Activated T-cell treated with anti-CD3 and anti-CD28 coated beads, Interleukin-2, amount 50 U/mL, for 24 hours (primary cell): ENCODE measurements at regions not wholly inside any gene's neighbourhood (a gene's known extent, or its start where the extent isn't known, plus 50 kb on each side); places are given as distances from the start of the nearest gene placed in this dataset.
"Not testable (repeated sequence)": the region's sequence is repeated elsewhere in the genome, so short reads cannot be mapped to it uniquely, and the experiment has no call there.

ENCODE experiments used
- DNase-seq: peaks from one replicate; pipeline ENCODE4 v3.0.0-alpha.2; 2020
- H3K27ac Mint-ChIP-seq: 2 replicates; pipeline ENCODE4 v1.8.0; 2020; ENCODE audit warnings: mild to moderate bottlenecking, mixed read lengths
- H3K27me3 Mint-ChIP-seq: 2 replicates; pipeline ENCODE4 v1.8.0; 2020; ENCODE audit warnings: mixed read lengths
- H3K36me3 Mint-ChIP-seq: 2 replicates; pipeline ENCODE4 v1.8.0; 2020; ENCODE audit warnings: low read depth, mixed read lengths
- H3K4me1 Mint-ChIP-seq: 2 replicates; pipeline ENCODE4 v1.8.0; 2020; ENCODE audit warnings: low read depth, mixed read lengths
- H3K4me3 Mint-ChIP-seq: 2 replicates; pipeline ENCODE4 v1.8.0; 2020; ENCODE audit warnings: mild to moderate bottlenecking, moderate library complexity, mixed read lengths
- H3K9me3 Mint-ChIP-seq: 2 replicates; pipeline ENCODE4 v1.8.0; 2020; ENCODE audit warnings: mixed read lengths

GRCh38 chr21:16088056-16088455, 358.3 kb downstream of the USP25 start:
- Mint-ChIP-seq H3K27me3 (no peaks in the 10 kb centered on the region), H3K9me3 (no peaks in the 10 kb centered on the region), H3K4me1 (no peaks in the 10 kb centered on the region), H3K27ac (no peak overlapping the region), H3K36me3 (no peaks in the 10 kb centered on the region), H3K4me3 (no peak overlapping the region)
- DNase-seq, result no peak

GRCh38 chr21:16095005-16095404, 365.2 kb downstream of the USP25 start:
- no peak for DNase-seq
- Mint-ChIP-seq H3K4me3 (no peak overlapping the region), H3K36me3 (no peaks in the 10 kb centered on the region), H3K27me3 (no peaks in the 10 kb centered on the region), H3K27ac (no peak overlapping the region), H3K4me1 (no peaks in the 10 kb centered on the region), H3K9me3 (no peaks in the 10 kb centered on the region)

DNA sequence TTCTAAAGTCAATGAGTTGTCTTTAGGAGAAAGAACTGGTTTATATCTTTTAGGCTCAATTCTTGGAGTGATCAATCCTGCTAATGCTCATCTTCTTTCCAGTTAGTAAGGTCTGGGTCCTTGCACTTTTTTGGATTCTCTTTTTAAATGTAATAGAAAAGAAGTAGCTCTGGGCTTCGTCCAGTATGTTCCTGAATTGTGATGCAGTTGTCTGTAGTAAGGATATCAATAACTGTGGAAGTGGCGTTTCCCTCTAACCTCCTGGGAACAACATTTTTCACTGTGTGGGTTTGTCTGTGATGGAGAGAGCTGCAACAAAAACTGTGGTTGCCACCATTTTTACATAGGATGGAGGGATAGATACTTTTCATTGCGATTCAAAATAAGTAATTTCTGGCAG, 367.2 kb downstream of the USP25 start:
- DNase-seq, result no peak
- H3K27me3 Mint-ChIP-seq, result no peaks in the 10 kb centered on the region
- no peak overlapping the region for H3K4me3 Mint-ChIP-seq
- H3K27ac Mint-ChIP-seq, result no peak overlapping the region
- H3K36me3 Mint-ChIP-seq, result no peaks in the 10 kb centered on the region
- H3K4me1 Mint-ChIP-seq, result no peaks in the 10 kb centered on the region
- H3K9me3 Mint-ChIP-seq, result no peaks in the 10 kb centered on the region

- Mint-ChIP-seq H3K27me3 (peaks cover 2% of the 10 kb centered on the region), H3K27ac (no peak overlapping the region), H3K36me3 (no peaks in the 10 kb centered on the region), H3K4me3 (no peak overlapping the region), H3K4me1 (no peaks in the 10 kb centered on the region), H3K9me3 (no peaks in the 10 kb centered on the region)
- no peak for DNase-seq
These were observed 372.3 kb downstream of the USP25 start for GRCh38 chr21:16102113-16102512.

DNA sequence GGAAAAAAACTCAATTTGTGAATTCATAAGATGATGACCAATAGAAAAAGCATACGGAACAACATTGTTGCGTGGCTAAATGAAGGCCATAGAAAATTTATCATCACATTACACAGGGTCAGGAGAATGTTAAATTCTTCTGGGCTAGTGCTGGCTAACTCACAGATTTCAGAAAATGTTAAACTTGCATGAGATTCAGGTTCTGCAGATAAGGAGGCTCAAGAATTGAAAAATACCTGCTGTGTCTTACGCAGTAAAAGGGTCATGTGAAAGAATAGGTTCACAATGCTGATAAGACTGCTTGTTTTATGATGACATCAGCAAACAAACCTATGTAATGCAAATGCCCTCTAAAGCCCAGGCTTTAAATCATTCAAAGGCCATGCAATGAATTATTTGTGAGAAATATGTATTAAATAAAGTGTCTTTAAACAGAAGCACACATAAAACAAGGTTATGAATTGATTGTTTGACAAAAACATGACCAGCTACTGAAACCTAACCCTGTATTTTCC, 378.8 kb downstream of the USP25 start:
- Mint-ChIP-seq H3K4me3 (no peak overlapping the region), H3K27ac (no peak overlapping the region), H3K9me3 (no peaks in the 10 kb centered on the region), H3K36me3 (no peaks in the 10 kb centered on the region), H3K27me3 (peaks cover 2% of the 10 kb centered on the region), H3K4me1 (no peaks in the 10 kb centered on the region)
- no peak for DNase-seq

DNA sequence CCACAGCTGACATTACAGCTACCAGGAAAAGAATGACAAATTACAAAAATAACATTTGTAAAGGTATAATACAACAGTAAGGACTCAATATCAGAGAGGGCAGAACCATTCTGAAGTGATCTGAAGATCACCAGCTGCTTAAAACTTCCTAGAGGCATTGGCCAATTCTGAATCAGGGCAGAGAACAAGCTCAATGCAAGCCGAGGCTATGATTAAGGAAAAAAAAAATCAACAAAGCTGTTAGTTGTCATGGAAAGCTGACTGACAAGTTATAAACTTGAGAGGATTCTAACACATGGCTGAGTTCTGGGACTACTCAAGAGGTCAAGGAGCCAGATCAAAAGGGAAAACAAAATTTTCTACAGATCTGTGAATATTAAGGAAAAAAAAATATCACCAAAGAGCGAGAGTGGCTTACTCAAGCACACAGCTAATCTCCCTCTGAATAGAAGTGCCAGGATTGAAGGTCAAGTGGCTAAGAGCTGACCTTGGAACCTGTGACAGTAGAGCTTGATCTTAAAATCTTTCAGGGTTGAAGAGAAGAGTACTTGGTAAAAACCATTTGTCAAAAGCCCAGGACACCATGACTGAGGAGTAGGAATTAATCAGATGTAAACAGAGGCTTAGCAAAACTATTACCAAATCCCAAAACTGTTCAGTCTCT, 383.4 kb downstream of the USP25 start:
- Mint-ChIP-seq H3K4me1 (no peaks in the 10 kb centered on the region), H3K9me3 (peaks cover 2% of the 10 kb centered on the region), H3K36me3 (no peaks in the 10 kb centered on the region), H3K27ac (no peak overlapping the region), H3K27me3 (no peaks in the 10 kb centered on the region), H3K4me3 (no peak overlapping the region)
- DNase-seq, result no peak

GRCh38 chr21:16115461-16115860, 385.7 kb downstream of the USP25 start:
- no peak overlapping the region for H3K4me3 Mint-ChIP-seq
- no peak for DNase-seq
- H3K27me3 Mint-ChIP-seq, result no peaks in the 10 kb centered on the region
- no peak overlapping the region for H3K27ac Mint-ChIP-seq
- H3K4me1 Mint-ChIP-seq, result no peaks in the 10 kb centered on the region
- no peaks in the 10 kb centered on the region for H3K36me3 Mint-ChIP-seq
- H3K9me3 Mint-ChIP-seq, result peaks cover 2% of the 10 kb centered on the region

DNA sequence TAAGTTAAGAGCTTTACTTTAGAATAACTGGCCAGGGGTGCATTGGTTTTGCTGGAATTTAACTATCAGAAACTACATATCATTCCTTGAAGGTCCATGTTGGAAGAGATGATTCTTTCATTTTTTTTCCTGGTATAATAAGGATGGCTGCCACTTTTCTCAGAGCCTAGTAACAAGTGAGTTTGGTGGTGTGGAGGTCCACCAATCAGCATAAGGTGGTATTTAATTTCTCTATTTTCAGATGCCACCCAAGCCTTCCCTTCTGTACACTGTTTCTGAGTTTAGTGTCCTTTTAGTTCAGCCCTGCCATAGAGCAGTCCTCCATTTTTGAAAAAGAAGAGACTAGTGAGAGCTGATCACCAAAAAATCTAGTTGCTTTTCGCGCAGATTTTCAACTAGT, 386.3 kb downstream of the USP25 start:
- H3K36me3 Mint-ChIP-seq, result no peaks in the 10 kb centered on the region
- no peaks in the 10 kb centered on the region for H3K27me3 Mint-ChIP-seq
- DNase-seq, result no peak
- peaks cover 2% of the 10 kb centered on the region for H3K9me3 Mint-ChIP-seq
- no peaks in the 10 kb centered on the region for H3K4me1 Mint-ChIP-seq
- H3K4me3 Mint-ChIP-seq, result no peak overlapping the region
- H3K27ac Mint-ChIP-seq, result no peak overlapping the region

DNA sequence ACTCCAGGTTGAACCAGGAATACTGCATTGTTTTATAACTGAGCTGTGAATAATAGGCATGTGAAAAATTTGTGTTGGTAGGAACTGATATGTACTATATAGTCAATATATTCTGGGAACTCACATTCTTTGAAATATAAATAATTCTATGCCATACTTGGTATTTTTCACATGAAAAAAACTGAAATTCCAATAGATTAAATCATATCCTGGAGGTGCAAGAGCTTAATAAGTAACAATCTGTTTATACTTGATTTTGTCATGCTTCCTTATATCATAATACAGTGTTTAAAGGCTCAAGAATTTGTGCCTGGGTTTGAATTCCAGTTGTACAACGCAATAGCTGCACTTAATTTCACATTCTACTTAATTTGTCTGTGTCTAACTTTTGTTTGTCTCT, 387.0 kb downstream of the USP25 start:
- H3K4me1 Mint-ChIP-seq, result no peaks in the 10 kb centered on the region
- H3K36me3 Mint-ChIP-seq, result no peaks in the 10 kb centered on the region
- no peak for DNase-seq
- no peaks in the 10 kb centered on the region for H3K27me3 Mint-ChIP-seq
- H3K9me3 Mint-ChIP-seq, result peaks cover 2% of the 10 kb centered on the region
- no peak overlapping the region for H3K4me3 Mint-ChIP-seq
- H3K27ac Mint-ChIP-seq, result no peak overlapping the region

- DNase-seq, result no peak
- H3K27ac Mint-ChIP-seq, result no peak overlapping the region
These were observed 387.5 kb downstream of the USP25 start for GRCh38 chr21:16117331-16117730.

GRCh38 chr21:16117851-16118590, 388.2 kb downstream of the USP25 start:
- no peak for DNase-seq
- no peak overlapping the region for H3K4me3 Mint-ChIP-seq
- H3K27ac Mint-ChIP-seq, result no peak overlapping the region
- H3K27me3 Mint-ChIP-seq, result no peaks in the 10 kb centered on the region
- no peaks in the 10 kb centered on the region for H3K4me1 Mint-ChIP-seq
- H3K9me3 Mint-ChIP-seq, result peaks cover 2% of the 10 kb centered on the region
- H3K36me3 Mint-ChIP-seq, result no peaks in the 10 kb centered on the region

More at GRCh38 chr21:16117331-16117730, 387.5 kb downstream of the USP25 start:
- no peaks in the 10 kb centered on the region for H3K4me1 Mint-ChIP-seq
- no peak overlapping the region for H3K4me3 Mint-ChIP-seq
- H3K36me3 Mint-ChIP-seq, result no peaks in the 10 kb centered on the region
- no peaks in the 10 kb centered on the region for H3K27me3 Mint-ChIP-seq
- H3K9me3 Mint-ChIP-seq, result peaks cover 2% of the 10 kb centered on the region

DNA sequence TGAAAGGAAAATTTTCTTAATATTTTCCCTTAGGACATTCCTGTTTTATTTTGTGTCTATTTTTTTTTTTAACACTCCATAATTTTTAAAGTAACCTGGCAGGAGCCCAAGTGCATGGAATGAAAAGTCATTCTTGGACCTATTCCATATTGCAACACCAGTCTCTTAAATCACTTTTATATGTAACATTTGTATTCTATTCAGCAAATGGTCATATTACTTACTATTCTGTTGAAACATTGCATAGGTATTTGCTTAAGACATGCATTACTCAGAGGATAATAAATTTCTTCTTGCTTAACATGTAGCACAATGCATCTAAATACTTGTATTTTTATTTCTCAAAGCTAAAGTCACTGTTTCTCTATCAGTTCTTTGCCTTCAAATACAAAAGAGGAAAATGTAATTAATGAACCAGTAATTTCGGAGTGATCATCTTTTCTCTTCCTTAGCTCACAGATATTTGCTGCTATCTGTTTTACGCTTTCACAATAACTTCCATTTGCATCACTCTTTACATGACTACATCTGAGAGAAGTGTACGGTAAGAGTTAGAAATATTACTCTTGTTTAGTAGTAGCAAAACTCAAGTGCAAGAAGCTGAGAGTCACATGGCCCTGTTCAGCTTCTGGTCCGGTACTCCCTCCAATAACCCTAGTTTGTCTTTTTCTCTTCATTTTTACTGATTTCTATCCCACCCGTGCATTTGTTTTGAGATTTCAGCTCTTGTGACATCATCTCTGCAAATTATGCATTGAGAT, 394.8 kb downstream of the USP25 start:
- no peaks in the 10 kb centered on the region for H3K36me3 Mint-ChIP-seq
- no peaks in the 10 kb centered on the region for H3K27me3 Mint-ChIP-seq
- no peak overlapping the region for H3K27ac Mint-ChIP-seq
- H3K4me1 Mint-ChIP-seq, result no peaks in the 10 kb centered on the region
- H3K9me3 Mint-ChIP-seq, result no peaks in the 10 kb centered on the region
- H3K4me3 Mint-ChIP-seq, result no peak overlapping the region
- no peak for DNase-seq

DNA sequence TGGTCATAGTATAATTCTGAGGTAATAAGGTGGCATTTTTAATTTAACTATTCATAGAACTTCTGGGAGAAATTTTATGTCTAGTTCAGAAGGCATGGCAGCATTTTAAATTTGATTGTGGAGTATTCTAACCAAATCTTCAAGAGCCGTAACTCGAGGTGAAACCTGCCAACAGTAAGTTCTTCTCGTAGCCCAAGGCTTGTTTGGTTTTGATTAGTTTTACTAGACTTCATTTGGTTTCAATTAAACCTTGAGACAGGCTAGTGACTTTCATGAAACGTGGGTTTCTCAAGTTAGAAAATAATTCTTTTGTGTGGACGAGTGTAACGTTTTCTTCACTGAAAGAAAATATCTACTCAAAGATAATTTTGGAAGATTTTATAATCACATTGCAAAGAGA, 395.5 kb downstream of the USP25 start:
- Mint-ChIP-seq H3K4me1 (no peaks in the 10 kb centered on the region), H3K4me3 (no peak overlapping the region), H3K27ac (no peak overlapping the region), H3K36me3 (no peaks in the 10 kb centered on the region), H3K9me3 (peaks cover 4% of the 10 kb centered on the region), H3K27me3 (no peaks in the 10 kb centered on the region)
- DNase-seq, result no peak

DNA sequence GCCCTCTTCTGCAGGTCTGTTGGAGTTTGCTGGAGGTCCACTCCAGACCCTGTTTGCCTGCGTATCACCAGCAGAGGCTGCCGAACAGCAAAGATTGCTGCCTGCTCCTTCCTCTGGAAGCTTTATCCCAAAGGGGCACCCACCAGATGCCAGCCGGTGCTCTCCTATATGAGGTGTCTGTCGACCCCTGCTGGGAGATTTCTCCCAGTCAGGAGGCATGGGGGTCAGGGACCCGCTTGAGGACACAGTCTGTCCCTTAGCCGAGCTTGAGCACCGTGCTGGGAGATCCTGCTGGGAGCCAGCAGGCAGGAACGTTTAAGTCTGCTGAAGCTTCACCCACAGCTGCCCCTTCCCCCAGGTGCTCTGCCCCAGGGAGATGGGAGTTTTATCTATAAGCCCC, 402.7 kb downstream of the USP25 start:
- H3K27me3 Mint-ChIP-seq, H3K36me3 Mint-ChIP-seq, H3K27ac Mint-ChIP-seq, H3K4me3 Mint-ChIP-seq, DNase-seq, H3K4me1 Mint-ChIP-seq: not testable (repeated sequence)
- H3K9me3 Mint-ChIP-seq, result peaks cover 11% of the 10 kb centered on the region

DNA sequence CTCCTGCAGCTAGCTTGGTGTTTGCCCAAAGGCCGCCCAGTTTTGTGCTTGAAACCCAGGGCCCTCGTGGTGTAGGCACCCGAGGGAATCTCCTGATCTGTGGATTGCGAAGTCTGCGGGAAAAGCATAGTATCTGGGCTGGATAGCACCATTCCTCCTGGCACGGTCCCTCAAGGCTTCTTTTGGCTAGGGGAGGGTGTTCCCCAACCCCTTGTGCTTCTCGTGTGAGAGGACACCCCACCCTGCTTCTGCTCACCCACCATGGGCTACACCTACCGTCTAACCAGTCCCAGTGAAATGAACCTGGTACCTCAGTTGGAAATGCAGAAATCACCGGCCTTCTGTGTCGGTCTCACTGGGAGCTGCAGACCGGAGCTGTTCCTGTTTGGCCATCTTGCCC, 403.5 kb downstream of the USP25 start:
- no peaks in the 10 kb centered on the region for H3K36me3 Mint-ChIP-seq

More for the DNA sequence above, 403.5 kb downstream of the USP25 start:
- peaks cover 11% of the 10 kb centered on the region for H3K9me3 Mint-ChIP-seq
- H3K4me3 Mint-ChIP-seq, result no peak overlapping the region
- no peaks in the 10 kb centered on the region for H3K27me3 Mint-ChIP-seq
- H3K4me1 Mint-ChIP-seq, result no peaks in the 10 kb centered on the region
- no peak overlapping the region for H3K27ac Mint-ChIP-seq
- DNase-seq, result no peak
